GM12878 (cell line): ENCODE measurements at regions not wholly inside any gene's neighbourhood (a gene's known extent, or its start where the extent isn't known, plus 50 kb on each side); places are given as distances from the start of the nearest gene placed in this dataset.

Experiments used
- ATAC-seq: fragments of 200-7000 bp; cut with Tn5 transposase; 3 replicates; pipeline ENCODE4 v1.9.1; 2020; ENCODE audit warnings: mild to moderate bottlenecking, moderate library complexity
- BruUV-seq: library from RNA; stranded (reverse); fragments of 400-500 nt; replicated peaks from 2 replicates; lab custom pipeline; 2021; lab: Mats Ljungman, UMichigan
- CTCF ChIA-PET: fragments of 300-600 bp; sonication (Branson Sonifier 250); formaldehyde crosslinking; extraction: SDS; loops from one replicate; lab custom pipeline; 2021; ENCODE audit warnings: inconsistent platforms; lab: Yijun Ruan, JAX
- POLR2A ChIA-PET: fragments of 350-600 bp; formaldehyde crosslinking; extraction: SDS; loops from one replicate; lab custom pipeline; 2021; ENCODE audit warnings: inconsistent platforms; lab: Charles Lee
- RAD21 ChIA-PET: fragments of 300-600 bp; sonication (Branson Sonifier 250); formaldehyde crosslinking; loops from one replicate; lab custom pipeline; 2023; ENCODE audit warnings: antibody characterized with exemption; ENCODE audit not compliant: unreplicated experiment; lab: Charles Lee
- SMC1A ChIA-PET: fragments of 300-600 bp; sonication (Branson Sonifier 250); formaldehyde crosslinking; loops from one replicate; lab custom pipeline; 2023; ENCODE audit not compliant: unreplicated experiment, uncharacterized antibody; lab: Charles Lee
- DNase-seq: peaks from one replicate; pipeline ENCODE4 v3.0.0-alpha.2; 2011; ENCODE audit warnings: low read depth, low spot score
- FAIRE-seq: peaks from 3 replicates; lab custom pipeline; 2011; peaks lifted over from hg19 to GRCh38; lab: Jason Lieb, UNC
- H2AFZ ChIP-seq: 2 replicates; pipeline ENCODE4 v1.6.0; 2011; ENCODE audit warnings: low read depth, low read length, control low read depth; ENCODE audit not compliant: control insufficient read depth
- H3K27ac ChIP-seq: 2 replicates; pipeline ENCODE4 v1.5.1; 2011; ENCODE audit warnings: control low read depth; ENCODE audit not compliant: control insufficient read depth, insufficient read depth
- H3K27me3 ChIP-seq, 2 experiments: replicated peaks in 1 of 2; 2 replicates each; pipeline versions ENCODE4 v1.6.0 to v1.6.1; 2011; ENCODE audit warnings: low read length in 1 of 2; ENCODE audit not compliant: control insufficient read depth in 2 of 2, insufficient read depth in 2 of 2
- H3K36me3 ChIP-seq, 2 experiments: 2 replicates each; pipeline ENCODE4 v1.5.1; 2011; ENCODE audit warnings: low read length in 1 of 2; ENCODE audit not compliant: control insufficient read depth in 2 of 2, insufficient read depth in 2 of 2
- H3K4me1 ChIP-seq: 2 replicates; pipeline ENCODE4 v1.6.1; 2011; ENCODE audit warnings: mild to moderate bottlenecking, low read length, moderate library complexity, mixed read lengths; ENCODE audit not compliant: control insufficient read depth, insufficient read depth
- H3K4me2 ChIP-seq: 2 replicates; pipeline ENCODE4 v1.6.0; 2011; ENCODE audit warnings: control low read depth; ENCODE audit not compliant: control insufficient read depth, insufficient read depth
- H3K4me3 ChIP-seq: fragments of 200-600 bp; sonication (generic); 2 replicates; pipeline ENCODE4 v1.5.1; 2016
- H3K79me2 ChIP-seq: 2 replicates; pipeline ENCODE4 v1.6.0; 2011; ENCODE audit warnings: low read length; ENCODE audit not compliant: control insufficient read depth, insufficient read depth
- H3K9ac ChIP-seq: 2 replicates; pipeline ENCODE4 v1.8.0; 2011; ENCODE audit warnings: low read length, control low read depth, mixed read lengths; ENCODE audit not compliant: control insufficient read depth, insufficient read depth
- H3K9me3 ChIP-seq: replicated peaks from 3 replicates; pipeline ENCODE4 v1.5.1; 2011; ENCODE audit warnings: mild to moderate bottlenecking, low read length; ENCODE audit not compliant: control insufficient read depth, insufficient read depth
- H4K20me1 ChIP-seq: 2 replicates; pipeline ENCODE4 v1.6.0; 2011; ENCODE audit not compliant: control insufficient read depth, insufficient read depth
- ASH2L ChIP-seq: fragments of 300-600, 200-600 bp; sonication (generic); IDR thresholded peaks from 2 replicates; pipeline ENCODE4 v1.6.1; 2017; ENCODE audit warnings: low read depth, mild to moderate bottlenecking, borderline replicate concordance
- BACH1 ChIP-seq: fragments of 450-650 bp; IDR thresholded peaks from 2 replicates; pipeline ENCODE4 v1.6.1; 2017; ENCODE audit warnings: mild to moderate bottlenecking, borderline replicate concordance
- CREB1 ChIP-seq: IDR thresholded peaks from 2 replicates; pipeline ENCODE4 v1.6.1; 2012; ENCODE audit warnings: low read depth, mild to moderate bottlenecking, inconsistent platforms
- HDGF ChIP-seq: fragments of 450-650 bp; IDR thresholded peaks from 2 replicates; pipeline ENCODE4 v1.6.1; 2016; ENCODE audit warnings: antibody characterized with exemption
- IRF4 ChIP-seq: IDR thresholded peaks from 2 replicates; pipeline ENCODE4 v1.6.1; 2011; ENCODE audit warnings: low read depth, low read length
- KAT2A ChIP-seq: conservative IDR thresholded peaks from 2 replicates; pipeline ENCODE4 v1.6.1; 2011; ENCODE audit warnings: low read depth, low read length; ENCODE audit not compliant: control insufficient read depth
- ZBED1 ChIP-seq: IDR thresholded peaks from 2 replicates; pipeline ENCODE4 v1.6.1; 2016; ENCODE audit warnings: borderline replicate concordance
- ZNF384 ChIP-seq: IDR thresholded peaks from 2 replicates; pipeline ENCODE4 v1.6.1; 2012; ENCODE audit warnings: low read depth, mild to moderate bottlenecking, low read length, improper control_type of control experiment, borderline replicate concordance
- WGBS: methylation state at CpG from one replicate; pipeline ENCODE4 v1.1.6; 2016; ENCODE audit warnings: low lambda C conversion rate; ENCODE audit not compliant: insufficient replicate concordance, insufficient coverage; ENCODE audit errors: missing lambda C conversion rate; 5-methylcytosine and 5-hydroxymethylcytosine counted together
- in situ Hi-C: fragments of 300-500 bp; cut with MboI; formaldehyde crosslinking; loops from 9 replicates; pipeline ENCODE4 v1.14.3; 2018; ENCODE audit warnings: mixed read lengths
- intact Hi-C: fragments of 100-400 bp; cut with micrococcal nuclease; formaldehyde crosslinking; loops from one replicate; pipeline ENCODE4 v1.14.2; 2022; ENCODE audit not compliant: unreplicated experiment
- TF ChIP-seq, protein P1 (sequence below): fragments of 450-650 bp; IDR thresholded peaks from 2 replicates; pipeline ENCODE4 v1.6.1; 2017; ENCODE audit warnings: mild to moderate bottlenecking, moderate library complexity
- TF ChIP-seq, protein P2 (sequence below): fragments of 450-650 bp; formaldehyde crosslinking; IDR thresholded peaks from 2 replicates; pipeline ENCODE4 v1.5.0; 2022; ENCODE audit warnings: mild to moderate bottlenecking, missing genetic modification characterization

DNA sequence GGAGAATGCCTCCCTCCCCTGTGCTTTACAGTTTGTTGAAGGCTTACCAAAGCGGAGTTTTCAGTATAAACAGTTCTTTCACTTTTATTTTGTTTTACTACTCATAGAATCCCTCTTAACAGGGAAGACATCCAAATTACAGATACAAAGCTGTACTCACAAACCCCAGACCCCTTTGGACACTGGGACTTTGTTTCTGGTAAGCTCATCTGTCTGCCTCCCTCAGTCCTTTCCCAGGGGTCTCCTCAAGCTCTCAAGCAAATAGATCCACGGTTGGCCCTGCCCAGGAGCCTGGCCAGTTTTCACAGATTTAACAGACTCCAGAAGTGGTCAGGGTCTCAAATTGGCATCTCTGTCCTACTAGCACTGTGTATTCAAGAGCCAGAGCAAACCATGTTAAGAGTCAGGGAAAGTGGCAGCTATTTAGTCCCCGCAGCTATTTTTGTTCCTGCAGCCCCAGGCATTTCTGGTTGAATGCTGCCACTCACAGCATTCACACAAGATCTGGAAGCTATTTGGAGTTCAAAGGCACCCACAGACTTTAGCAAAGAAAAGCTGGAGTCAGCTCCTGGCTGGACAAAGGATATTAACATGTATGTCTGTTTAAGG, 54.2 kb downstream of the TMEM100 start:
- ATAC-seq = no peak
- H3K27ac ChIP-seq = no peak overlapping the region
- ChIA-PET RAD21 (no interaction called here), POLR2A (no interaction called here), CTCF (interaction anchor here (1.0 kb wide), 2 partner anchors 101 to 120 kb away, joined by 3 read pairs; no protein-coding TSS in a partner anchor), SMC1A (interaction anchor here (0.9 kb wide), 1 partner anchor 52 kb away, joined by 3 read pairs; no protein-coding TSS in a partner anchor)
- no peak overlapping the region for H3K4me3 ChIP-seq
- H3K4me2 ChIP-seq = no peak overlapping the region
- H3K27me3 ChIP-seq = no peaks in the 10 kb centered on the region; a peak in 1 of 4 replicates
- in situ Hi-C loops (no loop called here), intact Hi-C loops (no loop called here)
- TF ChIP-seq CREB1 (no peak), ASH2L (no peak), IRF4 (no peak), ZNF384 (no peak), KAT2A (no peak), ZBED1 (no peak), HDGF (no peak), BACH1 (no peak)
- TF ChIP-seq, protein P1, sequence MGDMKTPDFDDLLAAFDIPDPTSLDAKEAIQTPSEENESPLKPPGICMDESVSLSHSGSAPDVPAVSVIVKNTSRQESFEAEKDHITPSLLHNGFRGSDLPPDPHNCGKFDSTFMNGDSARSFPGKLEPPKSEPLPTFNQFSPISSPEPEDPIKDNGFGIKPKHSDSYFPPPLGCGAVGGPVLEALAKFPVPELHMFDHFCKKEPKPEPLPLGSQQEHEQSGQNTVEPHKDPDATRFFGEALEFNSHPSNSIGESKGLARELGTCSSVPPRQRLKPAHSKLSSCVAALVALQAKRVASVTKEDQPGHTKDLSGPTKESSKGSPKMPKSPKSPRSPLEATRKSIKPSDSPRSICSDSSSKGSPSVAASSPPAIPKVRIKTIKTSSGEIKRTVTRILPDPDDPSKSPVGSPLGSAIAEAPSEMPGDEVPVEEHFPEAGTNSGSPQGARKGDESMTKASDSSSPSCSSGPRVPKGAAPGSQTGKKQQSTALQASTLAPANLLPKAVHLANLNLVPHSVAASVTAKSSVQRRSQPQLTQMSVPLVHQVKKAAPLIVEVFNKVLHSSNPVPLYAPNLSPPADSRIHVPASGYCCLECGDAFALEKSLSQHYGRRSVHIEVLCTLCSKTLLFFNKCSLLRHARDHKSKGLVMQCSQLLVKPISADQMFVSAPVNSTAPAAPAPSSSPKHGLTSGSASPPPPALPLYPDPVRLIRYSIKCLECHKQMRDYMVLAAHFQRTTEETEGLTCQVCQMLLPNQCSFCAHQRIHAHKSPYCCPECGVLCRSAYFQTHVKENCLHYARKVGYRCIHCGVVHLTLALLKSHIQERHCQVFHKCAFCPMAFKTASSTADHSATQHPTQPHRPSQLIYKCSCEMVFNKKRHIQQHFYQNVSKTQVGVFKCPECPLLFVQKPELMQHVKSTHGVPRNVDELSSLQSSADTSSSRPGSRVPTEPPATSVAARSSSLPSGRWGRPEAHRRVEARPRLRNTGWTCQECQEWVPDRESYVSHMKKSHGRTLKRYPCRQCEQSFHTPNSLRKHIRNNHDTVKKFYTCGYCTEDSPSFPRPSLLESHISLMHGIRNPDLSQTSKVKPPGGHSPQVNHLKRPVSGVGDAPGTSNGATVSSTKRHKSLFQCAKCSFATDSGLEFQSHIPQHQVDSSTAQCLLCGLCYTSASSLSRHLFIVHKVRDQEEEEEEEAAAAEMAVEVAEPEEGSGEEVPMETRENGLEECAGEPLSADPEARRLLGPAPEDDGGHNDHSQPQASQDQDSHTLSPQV = no peak
- TF ChIP-seq, protein P2, sequence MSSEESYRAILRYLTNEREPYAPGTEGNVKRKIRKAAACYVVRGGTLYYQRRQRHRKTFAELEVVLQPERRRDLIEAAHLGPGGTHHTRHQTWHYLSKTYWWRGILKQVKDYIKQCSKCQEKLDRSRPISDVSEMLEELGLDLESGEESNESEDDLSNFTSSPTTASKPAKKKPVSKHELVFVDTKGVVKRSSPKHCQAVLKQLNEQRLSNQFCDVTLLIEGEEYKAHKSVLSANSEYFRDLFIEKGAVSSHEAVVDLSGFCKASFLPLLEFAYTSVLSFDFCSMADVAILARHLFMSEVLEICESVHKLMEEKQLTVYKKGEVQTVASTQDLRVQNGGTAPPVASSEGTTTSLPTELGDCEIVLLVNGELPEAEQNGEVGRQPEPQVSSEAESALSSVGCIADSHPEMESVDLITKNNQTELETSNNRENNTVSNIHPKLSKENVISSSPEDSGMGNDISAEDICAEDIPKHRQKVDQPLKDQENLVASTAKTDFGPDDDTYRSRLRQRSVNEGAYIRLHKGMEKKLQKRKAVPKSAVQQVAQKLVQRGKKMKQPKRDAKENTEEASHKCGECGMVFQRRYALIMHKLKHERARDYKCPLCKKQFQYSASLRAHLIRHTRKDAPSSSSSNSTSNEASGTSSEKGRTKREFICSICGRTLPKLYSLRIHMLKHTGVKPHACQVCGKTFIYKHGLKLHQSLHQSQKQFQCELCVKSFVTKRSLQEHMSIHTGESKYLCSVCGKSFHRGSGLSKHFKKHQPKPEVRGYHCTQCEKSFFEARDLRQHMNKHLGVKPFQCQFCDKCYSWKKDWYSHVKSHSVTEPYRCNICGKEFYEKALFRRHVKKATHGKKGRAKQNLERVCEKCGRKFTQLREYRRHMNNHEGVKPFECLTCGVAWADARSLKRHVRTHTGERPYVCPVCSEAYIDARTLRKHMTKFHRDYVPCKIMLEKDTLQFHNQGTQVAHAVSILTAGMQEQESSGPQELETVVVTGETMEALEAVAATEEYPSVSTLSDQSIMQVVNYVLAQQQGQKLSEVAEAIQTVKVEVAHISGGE = no peak
- BruUV-seq = no TSS peak
- no peaks in the 10 kb centered on the region for H4K20me1 ChIP-seq
- 54% methylated on average over 3 of the region's 3 CpGs for WGBS
- no peaks in the 10 kb centered on the region for H3K36me3 ChIP-seq
- no peak for FAIRE-seq
- no peaks in the 10 kb centered on the region for H3K79me2 ChIP-seq
- no peak overlapping the region for H2AFZ ChIP-seq
- H3K4me1 ChIP-seq = no peaks in the 10 kb centered on the region
- no peaks in the 10 kb centered on the region; the same call in 2 of the 3 replicates for H3K9me3 ChIP-seq
- H3K9ac ChIP-seq = no peak overlapping the region
- no peak for DNase-seq
